HG03175 (cell line): ENCODE measurements at regions not wholly inside any gene's neighbourhood (a gene's known extent, or its start where the extent isn't known, plus 50 kb on each side); places are given as distances from the start of the nearest gene placed in this dataset.

Experiments used
- ATAC-seq: cut with Tn5 transposase; IDR thresholded peaks from one replicate; pipeline ENCODE4 v1.9.1; 2021; ENCODE audit warnings: mild to moderate bottlenecking, moderate library complexity; ENCODE audit not compliant: unreplicated experiment

DNA sequence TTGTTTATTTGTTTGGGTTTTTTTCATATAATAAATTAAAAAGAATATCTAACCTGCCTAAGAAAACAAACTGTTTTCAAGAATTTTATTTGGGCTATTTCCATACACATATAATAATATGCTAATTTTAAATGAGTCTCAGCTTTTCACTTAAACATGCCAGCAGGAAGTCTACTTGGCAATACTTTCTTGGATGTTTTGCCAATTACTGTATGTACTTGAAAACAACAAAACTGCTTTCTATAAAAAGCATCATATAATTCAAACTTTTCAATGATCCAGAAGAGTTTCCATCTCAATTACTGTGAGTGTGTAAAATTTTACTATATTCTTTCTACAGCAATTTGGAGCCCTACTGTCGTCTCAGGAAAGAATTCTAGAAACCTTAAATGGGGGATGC is 961.2 kb downstream of the PCDH17 start:
- ATAC-seq: no peak

DNA sequence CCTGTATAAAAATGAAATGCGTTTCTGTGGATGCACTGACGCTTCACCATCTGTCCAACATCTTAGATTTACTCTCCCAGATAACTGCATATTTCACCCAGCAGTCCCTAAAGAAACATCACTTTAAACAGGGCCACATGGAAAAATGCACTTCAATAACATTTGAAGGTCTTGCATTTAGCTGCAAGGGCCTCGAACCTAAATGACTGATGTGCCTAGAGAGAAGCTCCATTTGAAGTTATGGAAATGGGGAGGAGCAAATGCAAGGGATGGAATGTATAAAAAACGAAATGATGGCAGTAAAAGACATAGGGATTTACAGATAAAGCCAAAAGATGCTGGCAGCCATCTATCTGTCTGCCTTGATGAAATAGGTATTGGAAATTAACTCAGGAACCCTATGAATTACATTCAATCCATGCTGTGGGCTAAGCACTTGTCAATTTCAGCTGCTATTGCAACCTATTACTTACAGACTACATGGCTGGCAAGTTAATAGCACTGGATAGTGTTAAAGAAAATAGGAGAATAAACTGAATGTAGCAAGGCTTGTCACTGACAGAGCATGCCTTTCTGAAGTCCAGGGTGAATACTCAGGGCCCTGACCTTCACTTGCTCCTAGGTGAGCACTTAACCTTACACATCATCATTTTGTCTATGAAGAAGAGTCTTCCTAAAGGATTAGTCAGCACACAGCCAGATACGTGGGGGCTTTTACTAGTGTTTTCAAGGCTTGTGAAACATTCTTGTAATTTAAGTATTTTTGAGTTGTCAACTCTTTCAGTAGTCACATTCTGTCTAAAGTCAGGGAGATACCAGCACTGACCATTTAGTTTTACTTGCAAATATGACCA is 963.4 kb downstream of the PCDH17 start:
- no peak for ATAC-seq

DNA sequence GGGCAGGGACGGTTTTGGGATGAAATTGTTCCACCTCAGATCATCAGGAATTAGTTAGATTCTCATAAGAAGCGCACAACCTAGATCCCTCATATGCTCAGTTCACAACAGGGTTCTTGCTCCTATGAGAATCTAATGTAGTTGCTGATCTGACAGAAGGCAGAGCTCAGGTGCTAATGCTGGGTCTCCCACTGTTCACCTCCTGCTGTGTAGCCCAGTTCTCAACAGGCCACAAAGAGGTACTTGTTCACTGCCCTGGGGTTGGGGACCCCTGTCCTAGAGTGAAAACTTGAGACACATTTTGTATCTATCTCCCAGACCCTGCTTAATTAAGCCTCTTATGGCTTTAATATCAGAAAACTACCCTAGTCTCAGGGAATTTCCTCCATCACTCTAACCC is 966.0 kb downstream of the PCDH17 start:
- ATAC-seq: no peak

DNA sequence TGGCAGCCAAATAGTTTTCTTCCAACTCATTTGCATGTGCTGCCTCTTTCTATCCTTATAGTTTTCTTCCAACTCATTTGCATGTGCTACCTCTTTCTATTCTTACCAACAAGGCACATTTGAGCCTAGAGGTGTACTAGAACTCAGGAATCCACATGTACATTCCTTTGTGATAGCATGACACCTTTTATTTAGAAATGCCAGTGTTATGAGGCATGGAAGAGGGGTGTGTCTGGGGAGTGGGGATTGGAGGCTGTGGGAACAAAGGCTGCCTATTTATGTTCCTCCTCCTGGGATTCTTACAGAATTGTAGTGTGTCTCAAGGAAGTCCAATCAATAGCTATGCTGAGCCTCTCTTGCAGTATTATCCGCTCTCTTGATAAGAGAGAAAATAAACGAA is 966.7 kb downstream of the PCDH17 start:
- no peak for ATAC-seq

DNA sequence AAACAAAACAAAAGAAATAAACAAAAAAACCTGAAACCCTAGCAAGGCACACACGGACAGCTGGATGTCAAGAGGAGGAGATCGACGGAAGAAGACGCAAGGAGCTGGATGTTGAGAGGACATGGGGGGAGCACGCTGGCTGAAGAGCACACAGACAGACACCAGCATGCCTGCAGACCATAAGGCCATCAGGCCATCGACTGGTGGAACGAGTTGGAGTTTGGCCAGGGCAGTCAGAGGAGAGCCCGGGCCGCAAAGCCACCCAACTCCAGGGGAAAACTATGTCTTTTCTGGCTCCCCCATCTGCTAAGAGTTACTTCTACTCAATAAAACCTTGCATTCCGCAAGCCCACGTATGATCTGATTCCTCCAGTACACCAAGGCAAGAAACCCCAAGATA is 979.6 kb downstream of the PCDH17 start:
- ATAC-seq: no peak

DNA sequence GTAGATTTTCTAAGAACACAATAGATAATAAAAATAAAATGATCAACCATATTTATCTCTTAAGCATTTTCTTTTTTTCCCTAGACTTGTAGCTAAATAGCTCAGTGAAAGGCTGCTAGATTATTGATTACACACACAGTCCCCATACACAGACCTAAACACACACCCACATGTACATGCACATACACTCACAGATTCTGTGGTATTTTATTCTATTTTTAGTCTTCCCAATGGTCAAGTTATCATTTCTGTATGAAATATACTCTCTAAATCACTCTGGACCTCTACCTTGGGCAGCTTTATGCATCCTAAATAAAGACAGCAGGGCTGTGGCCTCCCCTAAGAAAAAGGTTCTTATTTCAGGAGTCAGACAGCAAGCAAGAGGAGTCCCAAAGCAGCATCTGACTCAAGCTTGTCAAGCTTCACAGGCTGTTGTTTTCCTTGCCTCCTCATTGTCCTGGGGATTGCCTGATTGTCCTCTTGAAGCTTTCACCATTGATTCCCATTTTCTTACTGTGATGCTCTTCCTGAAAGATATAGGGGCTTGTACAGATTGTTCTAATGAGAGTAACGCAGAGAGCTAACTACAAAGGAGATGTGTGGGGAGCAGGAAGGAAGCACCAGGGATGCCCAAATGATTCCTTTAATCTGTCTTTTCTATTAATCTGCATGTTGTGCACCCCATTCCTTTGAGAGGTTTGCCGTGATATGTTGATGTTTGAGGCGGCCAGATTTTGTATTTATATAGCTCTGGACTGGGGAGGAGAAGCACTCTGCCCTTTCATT is 986.5 kb downstream of the PCDH17 start:
- ATAC-seq: no peak

DNA sequence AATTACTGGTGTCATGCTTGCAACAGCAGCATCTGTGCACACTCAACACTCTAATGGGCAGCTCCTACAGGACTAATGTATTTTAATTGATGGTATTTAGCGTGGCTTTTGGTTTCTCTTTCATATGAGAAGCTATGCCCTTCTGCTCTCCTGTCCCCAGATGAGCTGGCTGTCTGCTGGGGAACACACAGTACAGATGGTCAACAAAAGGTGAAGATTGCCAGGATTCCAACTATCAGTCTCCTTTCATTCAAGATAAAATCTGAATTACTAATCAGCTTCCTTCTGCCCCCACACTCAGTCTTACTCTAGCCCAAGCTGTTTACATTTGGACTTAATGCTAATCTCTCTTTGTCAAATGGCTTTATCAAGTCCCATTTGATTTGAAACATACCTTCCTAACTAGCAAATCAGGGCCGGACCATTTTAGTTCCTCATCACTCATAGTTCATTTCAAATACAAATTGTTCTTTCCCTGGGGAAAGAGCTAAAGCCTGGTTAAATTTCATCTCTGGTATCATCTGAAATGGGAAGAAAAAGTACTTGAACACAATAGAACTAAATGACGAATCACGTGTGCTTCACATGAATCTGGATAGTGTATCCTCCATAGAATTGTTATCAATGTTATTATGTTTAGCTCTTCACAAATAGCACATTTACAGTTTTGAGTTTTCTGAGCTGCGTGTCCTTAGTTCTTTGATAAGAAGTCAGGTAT is 988.0 kb downstream of the PCDH17 start:
- ATAC-seq: no peak

DNA sequence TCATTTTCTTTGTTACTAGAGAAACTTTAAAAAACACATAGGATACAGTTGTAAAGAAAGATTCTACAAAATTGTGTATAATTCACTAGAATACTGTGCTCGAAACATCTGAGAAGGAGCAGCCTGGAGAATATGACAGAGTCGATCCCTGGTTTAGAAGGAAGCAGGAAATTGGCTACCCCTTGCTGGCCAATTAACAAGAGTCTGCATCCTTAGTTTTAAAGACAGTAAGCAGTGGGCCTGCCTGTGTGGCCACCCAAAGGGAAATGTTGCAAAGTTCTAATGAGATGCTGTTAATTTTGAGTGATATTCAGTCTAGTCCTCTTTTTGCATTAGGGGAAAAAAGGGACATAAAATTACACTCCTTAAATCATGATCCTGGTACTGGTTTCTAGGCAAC is 988.6 kb downstream of the PCDH17 start:
- no peak for ATAC-seq

DNA sequence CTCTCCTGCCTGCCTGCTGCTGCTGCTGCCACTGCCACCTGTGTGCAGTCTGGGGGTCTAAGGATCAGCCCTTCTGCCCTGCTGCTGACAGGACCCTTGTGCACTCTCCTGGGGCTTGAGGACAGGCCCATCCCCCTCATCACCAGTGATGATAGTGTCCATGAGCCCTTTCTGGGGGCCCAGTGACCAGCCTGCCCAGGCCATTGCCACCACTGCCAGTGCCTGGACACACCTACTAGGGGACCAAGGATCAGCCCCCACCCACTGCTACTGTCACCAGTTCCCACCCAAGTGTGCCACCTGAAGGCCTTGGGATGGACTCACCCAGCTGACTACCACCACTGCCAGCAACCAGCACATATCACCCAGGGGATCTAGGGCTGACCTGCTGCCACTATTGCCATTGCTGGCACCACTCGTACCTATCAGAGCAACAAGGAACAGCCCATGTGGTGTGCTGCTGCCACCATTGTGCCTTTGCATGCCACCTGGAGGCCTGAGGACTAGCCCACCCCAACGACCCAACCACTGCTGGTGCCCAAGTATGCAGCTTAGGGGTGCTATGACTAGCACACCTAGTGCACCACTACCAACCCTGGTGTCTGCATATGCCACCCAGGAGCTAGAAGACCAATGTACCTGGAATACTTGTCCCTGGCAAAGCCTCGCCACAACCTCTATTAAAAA is 994.3 kb downstream of the PCDH17 start:
- ATAC-seq: no peak

DNA sequence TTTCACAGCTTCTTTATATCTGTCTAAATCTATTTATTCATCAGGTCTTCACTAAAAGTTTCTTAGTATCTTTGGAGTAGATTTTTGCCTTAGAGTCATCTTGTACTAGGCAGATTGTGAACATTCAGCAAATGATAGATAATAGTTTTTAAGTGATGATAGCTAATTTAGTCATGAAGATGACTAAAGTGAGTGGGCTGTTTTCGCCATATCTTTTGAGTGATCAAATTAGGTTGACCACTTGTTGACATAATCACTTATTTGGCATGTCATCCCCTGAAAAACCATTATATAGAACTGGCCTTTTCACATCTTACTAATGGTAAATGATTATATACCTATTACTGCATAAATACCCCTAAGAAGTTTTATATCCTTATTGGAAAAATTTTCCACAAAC is 999.2 kb downstream of the PCDH17 start:
- ATAC-seq: no peak

DNA sequence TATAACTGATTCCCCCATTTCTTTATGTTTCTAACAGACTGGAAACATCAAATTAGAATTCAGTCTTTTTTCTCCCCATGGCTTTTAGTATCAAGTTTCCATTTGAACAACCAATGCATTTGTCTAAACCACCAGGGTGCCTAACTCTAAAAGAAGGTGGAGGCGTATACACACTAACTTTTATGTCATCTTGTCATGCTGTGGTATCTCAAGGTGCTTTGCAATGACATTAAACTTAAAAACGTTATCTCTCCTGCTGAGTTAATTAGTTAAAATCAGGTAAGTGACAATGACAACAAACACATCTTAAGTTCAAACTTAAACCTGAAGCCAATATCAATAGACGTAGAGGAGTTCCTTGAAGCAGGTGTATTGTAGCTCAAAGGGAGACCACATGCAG is 1001.7 kb downstream of the PCDH17 start:
- no peak for ATAC-seq

DNA sequence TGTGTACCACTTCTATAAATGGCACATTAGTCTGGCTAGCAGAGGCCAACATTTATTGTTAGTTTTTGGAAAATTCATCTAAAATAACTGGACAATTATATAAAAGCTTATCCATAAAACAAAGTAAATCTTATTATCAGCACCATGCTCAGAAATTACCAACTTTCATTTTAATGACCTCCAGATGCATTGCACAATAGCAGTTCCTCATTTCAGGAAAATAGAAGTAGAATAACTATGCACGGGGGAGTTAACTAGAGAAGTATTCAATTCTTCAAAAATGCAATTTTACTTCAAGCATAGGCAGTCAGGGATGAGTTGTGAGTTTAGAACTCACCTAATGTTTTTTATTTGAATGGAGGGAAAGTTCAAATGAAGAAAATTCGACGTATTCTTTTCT is 1023.5 kb downstream of the PCDH17 start:
- ATAC-seq: no peak

DNA sequence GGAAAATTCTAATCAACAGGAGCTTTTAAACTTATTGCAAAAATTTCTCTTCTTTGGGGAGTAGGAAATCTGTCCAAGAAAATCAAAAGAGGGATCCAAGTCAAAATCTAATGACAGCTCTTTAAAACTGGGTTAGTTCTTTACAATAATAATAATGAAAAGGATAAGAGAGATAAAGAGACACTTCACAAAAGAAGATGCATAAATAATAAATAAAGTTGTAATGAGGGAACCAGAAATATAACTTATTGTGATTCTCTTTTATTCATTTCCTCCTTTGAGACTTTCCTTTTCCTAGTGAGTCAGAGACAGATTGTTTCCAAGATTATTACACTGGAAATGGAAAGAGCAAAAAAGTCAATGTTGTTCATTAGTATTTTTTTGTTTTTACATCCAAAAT is 1029.3 kb downstream of the PCDH17 start:
- ATAC-seq: no peak

DNA sequence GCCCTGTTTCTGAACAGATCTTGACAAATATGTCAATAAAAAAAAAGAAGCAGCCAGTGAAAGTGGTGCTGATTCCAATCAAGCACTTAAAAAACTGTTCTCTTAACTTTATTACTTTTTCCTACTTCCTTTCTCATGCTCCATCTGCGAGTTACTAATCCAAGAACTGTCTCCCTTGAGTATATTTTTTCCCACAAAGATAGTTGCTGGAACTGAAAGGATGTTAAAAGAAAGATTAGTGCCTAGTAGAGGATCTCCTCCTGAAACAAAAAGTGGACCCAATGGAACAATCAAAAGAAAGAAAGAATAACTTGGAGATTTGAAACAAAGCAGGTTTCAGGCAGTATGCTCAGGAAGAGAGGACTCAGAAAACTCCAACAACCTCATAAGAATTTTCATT is 1034.8 kb downstream of the PCDH17 start:
- no peak for ATAC-seq

DNA sequence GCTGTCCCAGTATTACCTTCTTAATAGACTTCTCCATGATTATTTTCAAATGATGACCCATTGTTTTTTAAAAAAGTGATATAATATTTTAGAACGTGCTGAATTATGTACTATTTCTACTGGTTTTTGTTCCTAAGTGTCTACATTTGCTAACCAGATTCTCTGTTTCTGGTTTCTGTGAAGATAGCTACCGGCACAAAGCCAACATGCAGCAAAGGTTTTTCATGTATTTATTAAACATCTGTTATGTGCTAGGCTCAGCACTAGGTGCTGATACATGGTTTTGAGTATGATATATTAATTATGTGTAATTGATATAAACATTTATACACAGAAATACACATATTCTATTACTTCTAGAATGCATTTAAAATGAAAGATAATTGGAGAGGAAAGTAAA is 1035.6 kb downstream of the PCDH17 start:
- no peak for ATAC-seq

DNA sequence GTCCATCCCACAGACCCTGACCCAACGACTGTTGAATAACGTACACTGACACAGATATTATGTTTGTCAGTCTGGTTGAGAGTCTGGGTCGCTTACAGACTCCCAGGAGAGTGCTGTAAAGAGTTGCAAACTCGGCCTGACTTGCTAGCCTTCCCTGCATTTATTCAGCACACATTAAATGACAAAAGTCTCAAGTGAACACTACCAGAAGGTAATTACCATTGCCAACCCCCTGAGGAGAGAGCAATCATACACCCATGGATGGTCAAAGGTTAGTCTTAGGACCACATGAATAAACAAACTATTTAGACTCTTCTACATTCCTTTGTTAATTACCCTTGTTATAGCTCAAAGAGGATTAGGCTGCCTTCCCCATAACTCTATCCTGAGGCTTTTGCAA is 1048.6 kb downstream of the PCDH17 start:
- ATAC-seq: no peak

DNA sequence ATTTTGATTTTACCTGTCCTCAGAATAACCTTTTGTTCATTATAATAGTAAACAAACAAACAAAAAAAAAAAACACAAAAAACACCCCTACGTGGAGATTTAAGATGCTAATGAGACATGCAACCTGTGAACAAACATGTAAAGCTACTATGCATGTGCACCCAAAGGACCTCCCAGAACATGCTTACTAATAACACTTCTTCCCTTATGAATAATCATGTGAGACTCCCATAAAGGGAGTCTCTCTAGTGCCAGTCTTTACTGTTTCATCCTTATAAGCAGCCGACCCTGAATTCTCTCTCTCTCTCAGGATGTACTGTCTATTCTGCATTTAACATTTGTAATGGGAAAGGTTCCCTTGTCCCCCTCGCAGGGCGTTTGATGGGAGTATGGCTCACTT is 1051.1 kb downstream of the PCDH17 start:
- ATAC-seq: no peak

DNA sequence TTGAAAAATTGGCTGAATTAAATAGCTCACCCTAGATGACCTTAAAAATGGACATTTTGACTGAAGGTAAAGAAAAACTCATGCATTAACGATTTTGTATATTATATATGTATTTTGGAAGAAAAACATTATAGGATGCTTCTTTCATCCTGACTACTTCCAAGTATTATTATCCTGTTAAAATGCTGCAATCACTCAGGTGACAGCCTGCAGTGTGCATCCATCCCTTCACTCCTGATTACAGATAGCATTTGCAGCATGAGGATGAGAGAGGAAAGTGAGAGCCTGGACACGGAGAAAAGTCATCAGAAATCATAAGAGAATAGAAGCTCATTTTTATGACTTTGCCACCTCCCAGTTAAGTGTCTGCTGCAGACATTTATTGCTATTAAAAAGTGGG is 1055.6 kb downstream of the PCDH17 start:
- ATAC-seq: no peak

DNA sequence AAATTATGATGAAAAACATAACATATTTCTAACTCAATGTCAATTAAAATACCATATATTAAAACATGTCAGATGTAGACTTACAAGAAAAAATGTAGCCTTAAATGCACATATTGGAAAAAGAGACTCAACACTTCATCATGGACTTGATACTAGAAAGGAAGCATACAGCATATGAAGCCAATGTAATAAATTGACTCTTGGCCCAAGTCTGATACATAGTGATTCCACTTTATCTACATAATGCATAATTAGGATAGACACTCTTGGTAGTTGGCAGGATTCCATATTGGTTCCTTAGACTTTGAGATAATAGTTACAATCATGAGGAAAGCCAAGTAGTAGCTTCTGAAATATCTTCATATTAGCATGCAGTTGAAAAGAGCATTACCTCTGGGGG is 1067.0 kb downstream of the PCDH17 start:
- no peak for ATAC-seq

DNA sequence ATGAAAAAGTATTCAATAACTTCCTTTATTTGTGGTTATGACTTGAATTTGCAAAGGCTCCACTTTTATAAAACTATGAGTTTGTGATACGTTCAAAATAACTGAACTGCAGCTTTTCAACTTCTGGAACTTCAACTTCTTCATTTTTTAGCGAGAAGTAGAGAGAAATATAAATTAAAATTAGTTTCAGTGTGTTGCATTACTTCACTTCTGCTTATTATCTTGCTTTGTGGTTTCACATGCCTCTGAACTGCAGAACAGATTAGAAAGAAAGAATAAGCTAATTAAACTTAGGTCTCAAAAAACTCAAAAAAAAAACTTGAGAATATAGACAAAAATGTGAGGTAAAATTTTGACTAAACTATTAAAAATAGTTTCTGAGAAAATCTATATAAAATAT is 1073.4 kb downstream of the PCDH17 start:
- no peak for ATAC-seq

DNA sequence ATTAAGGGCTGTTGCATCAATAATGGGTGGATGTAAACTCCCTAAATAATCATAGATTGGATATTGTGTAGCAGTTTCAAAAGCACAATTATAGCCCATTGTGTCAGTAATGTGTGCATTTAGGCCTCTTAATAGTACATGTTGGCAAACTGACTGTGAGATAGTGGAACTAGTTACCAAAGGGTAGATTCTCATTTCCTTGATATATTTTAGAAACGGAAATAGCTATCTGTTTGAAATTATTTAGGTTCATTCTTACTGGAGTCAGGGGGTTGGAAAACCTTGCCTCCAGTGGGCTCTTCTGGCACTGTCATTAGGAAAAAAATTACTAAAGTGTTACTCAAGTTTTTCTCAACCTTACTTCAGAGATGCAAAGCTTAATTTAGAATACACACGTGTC is 1074.9 kb downstream of the PCDH17 start:
- no peak for ATAC-seq
